Peyer's patch (tissue), 4 donors: ENCODE measurements at regions not wholly inside any gene's neighbourhood (a gene's known extent, or its start where the extent isn't known, plus 50 kb on each side); places are given as distances from the start of the nearest gene placed in this dataset.

Experiments
- CTCF ChIP-seq, 6 experiments: fragments of 450-650 bp in 4 of 6; fragments of 200-600 bp in 2 of 6; sonication (generic) in 1 of 6; IDR thresholded peaks; one replicate each; pipeline ENCODE4 v1.5.1; 2017 to 2019; ENCODE audit warnings: antibody characterized with exemption in 6 of 6, mild to moderate bottlenecking in 3 of 6, moderate library complexity in 1 of 6
- POLR2A ChIP-seq, 2 donors: fragments of 450-650 bp; IDR thresholded peaks; one replicate each; pipeline ENCODE4 v1.5.1; 2017; ENCODE audit warnings: antibody characterized with exemption in 2 of 2, mild to moderate bottlenecking in 2 of 2, moderate library complexity in 2 of 2

DNA sequence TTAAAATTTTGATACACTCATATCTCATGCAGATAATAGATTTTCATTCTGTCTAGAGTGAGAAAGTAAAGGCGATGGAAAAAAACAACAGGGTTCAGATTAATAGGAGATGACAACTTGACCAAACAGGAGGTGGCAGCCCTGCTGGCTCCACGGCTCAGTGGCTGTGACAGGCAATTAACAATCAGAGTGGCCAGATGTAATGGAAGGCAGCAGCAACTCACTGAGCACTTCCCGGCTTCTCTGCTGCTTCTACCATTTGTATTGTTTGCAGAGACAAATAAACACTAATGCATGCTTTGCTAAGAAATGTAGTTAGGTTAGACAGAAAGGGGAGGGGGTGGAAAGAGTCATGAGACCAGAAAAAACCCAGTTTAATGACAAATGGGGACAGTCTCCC lies 473.0 kb upstream of the SLC10A2 start:
- TF ChIP-seq CTCF (IDR thresholded peaks at IDR 0.05) (no peak), POLR2A (IDR thresholded peaks at IDR 0.05) (no peak)
